Type B pancreatic cell (in vitro differentiated cells): ENCODE measurements at regions not wholly inside any gene's neighbourhood (a gene's known extent, or its start where the extent isn't known, plus 50 kb on each side); places are given as distances from the start of the nearest gene placed in this dataset.

Experiments used
- DNase-seq: peaks from one replicate; pipeline ENCODE4 v3.0.0; 2021; ENCODE audit warnings: mixed read lengths; ENCODE audit not compliant: unreplicated experiment; ENCODE audit errors: extremely low spot score
- H3K27ac Mint-ChIP-seq: 2 replicates; pipeline ENCODE4 v1.8.0; 2021; ENCODE audit warnings: mild to moderate bottlenecking, mixed read lengths
- H3K27me3 Mint-ChIP-seq: 2 replicates; pipeline ENCODE4 v1.8.0; 2021; ENCODE audit warnings: mixed read lengths
- H3K36me3 Mint-ChIP-seq: 2 replicates; pipeline ENCODE4 v1.8.0; 2021; ENCODE audit warnings: mixed read lengths
- H3K4me1 Mint-ChIP-seq: one replicate; pipeline ENCODE4 v1.8.0; 2021; ENCODE audit warnings: mixed read lengths; ENCODE audit not compliant: unreplicated experiment
- H3K4me3 Mint-ChIP-seq: 2 replicates; pipeline ENCODE4 v1.8.0; 2021; ENCODE audit warnings: mild to moderate bottlenecking, mixed read lengths
- H3K9me3 Mint-ChIP-seq: 2 replicates; pipeline ENCODE4 v1.8.0; 2021; ENCODE audit warnings: mixed read lengths
- CTCF ChIP-seq: fragments of 200-600 bp; sonication (generic); conservative IDR thresholded peaks from 2 replicates; pipeline ENCODE4 v1.5.0; 2021; ENCODE audit warnings: antibody characterized with exemption, mild to moderate bottlenecking

- Mint-ChIP-seq H3K9me3 (peaks cover 7% of the 10 kb centered on the region), H3K27me3 (peaks cover 43% of the 10 kb centered on the region), H3K4me1 (peaks cover 4% of the 10 kb centered on the region), H3K27ac (peak overlapping the region; percentile 74), H3K4me3 (no peak overlapping the region), H3K36me3 (no peaks in the 10 kb centered on the region)
- TF ChIP-seq CTCF = peak; percentile 60
- no peak for DNase-seq
Observed at GRCh38 chr18:47595831-47596501, 334.5 kb downstream of the SMAD2 start.

GRCh38 chr18:47594621-47595086, 335.8 kb downstream of the SMAD2 start:
- DNase-seq = no peak
- Mint-ChIP-seq H3K36me3 (no peaks in the 10 kb centered on the region), H3K4me3 (peak overlapping the region; percentile 68), H3K27ac (no peak overlapping the region), H3K9me3 (peaks cover 7% of the 10 kb centered on the region), H3K27me3 (peaks cover 43% of the 10 kb centered on the region), H3K4me1 (peaks cover 4% of the 10 kb centered on the region)
- TF ChIP-seq CTCF = no peak

GRCh38 chr18:47593744-47594472, 336.6 kb downstream of the SMAD2 start:
- H3K27me3 Mint-ChIP-seq = peaks cover 43% of the 10 kb centered on the region
- H3K9me3 Mint-ChIP-seq = peaks cover 7% of the 10 kb centered on the region
- no peak for DNase-seq
- peak overlapping the region; percentile 68 for H3K4me3 Mint-ChIP-seq
- no peak for TF ChIP-seq CTCF
- H3K36me3 Mint-ChIP-seq = no peaks in the 10 kb centered on the region
- H3K27ac Mint-ChIP-seq = no peak overlapping the region
- H3K4me1 Mint-ChIP-seq = peaks cover 4% of the 10 kb centered on the region

GRCh38 chr18:47591429-47591828, 339.0 kb downstream of the SMAD2 start:
- Mint-ChIP-seq H3K4me3 (no peak overlapping the region), H3K36me3 (no peaks in the 10 kb centered on the region), H3K27me3 (peaks cover 49% of the 10 kb centered on the region), H3K9me3 (peaks cover 7% of the 10 kb centered on the region), H3K4me1 (peaks cover 4% of the 10 kb centered on the region), H3K27ac (no peak overlapping the region)
- DNase-seq = no peak
- no peak for TF ChIP-seq CTCF

GRCh38 chr18:47587587-47587986, 336.1 kb upstream of the SKOR2 start:
- Mint-ChIP-seq H3K4me1 (peaks cover 7% of the 10 kb centered on the region), H3K36me3 (no peaks in the 10 kb centered on the region), H3K9me3 (no peaks in the 10 kb centered on the region), H3K27ac (no peak overlapping the region), H3K27me3 (peaks cover 24% of the 10 kb centered on the region), H3K4me3 (no peak overlapping the region)
- TF ChIP-seq CTCF = no peak
- DNase-seq = no peak
